Adipocyte (in vitro differentiated cells): ENCODE measurements at regions not wholly inside any gene's neighbourhood (a gene's known extent, or its start where the extent isn't known, plus 50 kb on each side); places are given as distances from the start of the nearest gene placed in this dataset.

Experiments
- DNase-seq: peaks from one replicate; pipeline ENCODE4 v3.0.0-alpha.2; 2015; ENCODE audit warnings: low read depth
- H3K27me3 ChIP-seq: replicated peaks from 2 replicates; pipeline ENCODE4 v1.7.0; 2013; ENCODE audit warnings: mild to moderate bottlenecking, low read length, moderate library complexity; ENCODE audit not compliant: control insufficient read depth, insufficient read depth
- H3K36me3 ChIP-seq: 2 replicates; pipeline ENCODE4 v1.7.0; 2013; ENCODE audit warnings: low read length, mild to moderate bottlenecking, moderate library complexity; ENCODE audit not compliant: control insufficient read depth, insufficient read depth, severe bottlenecking
- H3K4me1 ChIP-seq: 2 replicates; pipeline ENCODE4 v1.7.0; 2013; ENCODE audit warnings: mild to moderate bottlenecking, low read length, moderate library complexity; ENCODE audit not compliant: control insufficient read depth, insufficient read depth
- H3K4me3 ChIP-seq: 2 replicates; pipeline ENCODE4 v1.7.0; 2013; ENCODE audit warnings: mild to moderate bottlenecking, low read length, moderate library complexity
- H3K9ac ChIP-seq: 2 replicates; pipeline ENCODE4 v1.7.0; 2013; ENCODE audit warnings: mild to moderate bottlenecking, low read length, moderate library complexity
- H3K9me3 ChIP-seq: 2 replicates; pipeline ENCODE4 v1.7.0; 2013; ENCODE audit warnings: mild to moderate bottlenecking, low read length, moderate library complexity; ENCODE audit not compliant: control insufficient read depth

DNA sequence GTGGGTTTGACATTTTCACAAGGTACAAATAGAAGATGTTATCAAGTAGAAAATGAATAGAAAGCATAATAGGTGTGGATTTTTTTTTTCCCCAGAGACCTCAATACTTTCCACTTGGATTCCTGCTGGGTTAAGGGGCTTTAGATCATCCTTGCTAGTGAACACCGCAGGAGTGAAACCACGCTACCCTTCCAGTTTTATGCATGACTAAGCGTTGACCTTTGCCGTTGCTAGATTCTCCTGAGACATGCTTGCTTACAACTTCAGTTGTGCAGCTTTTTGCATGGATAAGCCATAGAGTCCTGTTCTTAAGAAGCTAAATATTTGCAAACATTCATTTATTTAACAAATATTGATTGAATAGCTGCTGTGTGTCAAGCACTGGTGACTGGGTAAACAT, 299.7 kb upstream of the LMCD1 start:
- peaks cover 6% of the 10 kb centered on the region for H3K27me3 ChIP-seq
- H3K36me3 ChIP-seq, result no peaks in the 10 kb centered on the region
- no peak overlapping the region for H3K9ac ChIP-seq
- H3K4me3 ChIP-seq, result peak overlapping the region; percentile 14
- peaks cover 34% of the 10 kb centered on the region for H3K4me1 ChIP-seq
- H3K9me3 ChIP-seq, result no peaks in the 10 kb centered on the region
- no peak for DNase-seq

DNA sequence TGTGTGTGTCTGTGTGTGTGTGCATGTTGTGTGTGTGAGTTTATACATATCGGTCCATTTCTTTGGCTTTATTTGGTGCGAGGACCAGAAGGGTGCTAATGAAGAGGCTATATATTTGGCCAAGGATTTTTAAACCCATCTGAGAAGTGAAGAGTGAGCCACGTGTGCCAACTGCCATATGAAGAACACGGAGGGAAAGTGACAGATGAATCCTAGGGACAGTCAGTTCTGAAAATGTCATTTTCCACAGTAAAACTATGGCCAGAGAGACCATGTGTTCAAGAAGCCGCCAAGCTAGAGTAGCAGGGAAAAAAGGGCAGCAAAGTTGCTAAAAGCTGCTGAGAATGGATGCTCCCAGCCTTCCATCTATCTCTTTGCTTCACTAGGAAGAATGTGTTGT, 297.3 kb upstream of the LMCD1 start:
- no peak for DNase-seq
- H3K9me3 ChIP-seq, result no peaks in the 10 kb centered on the region
- no peaks in the 10 kb centered on the region for H3K36me3 ChIP-seq
- H3K27me3 ChIP-seq, result no peaks in the 10 kb centered on the region
- H3K4me1 ChIP-seq, result peaks cover 41% of the 10 kb centered on the region
- no peak overlapping the region for H3K9ac ChIP-seq
- H3K4me3 ChIP-seq, result no peak overlapping the region

DNA sequence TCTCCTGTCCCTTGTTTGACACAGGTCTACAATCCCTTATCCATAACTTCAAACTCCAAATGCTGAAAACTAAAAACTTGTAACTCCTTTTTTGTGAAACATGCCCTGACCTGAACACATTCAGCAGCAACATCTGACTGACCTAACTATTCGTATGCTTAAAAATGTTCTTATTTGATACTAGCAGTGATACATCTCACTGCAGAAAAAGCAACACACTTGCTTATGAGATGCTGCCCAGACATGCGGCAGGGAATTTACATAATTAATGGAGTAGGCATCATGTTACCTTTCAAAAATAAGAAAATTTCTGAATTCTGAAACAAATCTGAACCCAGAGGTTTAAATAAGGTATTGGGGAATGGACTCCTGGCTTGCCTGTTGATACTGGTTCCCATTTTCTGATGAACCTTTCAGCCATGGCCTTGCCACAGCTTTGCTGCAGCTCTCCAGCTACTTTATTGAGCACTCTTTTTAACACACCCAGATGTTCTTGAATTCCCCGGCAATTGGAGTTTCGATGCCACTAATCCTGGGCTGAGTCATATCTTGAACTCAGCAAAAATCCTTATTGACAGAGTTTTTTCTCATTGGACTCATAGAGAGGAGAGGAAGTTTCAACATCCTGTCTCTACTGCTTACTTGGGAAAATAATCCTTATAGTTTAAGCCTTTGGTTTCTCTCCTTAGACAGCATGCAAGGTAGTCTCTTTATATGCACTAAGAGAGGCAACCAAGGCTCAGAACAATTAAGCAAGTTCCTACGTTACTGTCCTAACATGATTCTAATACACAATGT, 296.6 kb upstream of the LMCD1 start:
- H3K4me3 ChIP-seq, result no peak overlapping the region
- H3K4me1 ChIP-seq, result peaks cover 41% of the 10 kb centered on the region
- peak; percentile 22 for DNase-seq
- H3K36me3 ChIP-seq, result no peaks in the 10 kb centered on the region
- H3K9ac ChIP-seq, result no peak overlapping the region
- H3K9me3 ChIP-seq, result no peaks in the 10 kb centered on the region
- H3K27me3 ChIP-seq, result no peaks in the 10 kb centered on the region

DNA sequence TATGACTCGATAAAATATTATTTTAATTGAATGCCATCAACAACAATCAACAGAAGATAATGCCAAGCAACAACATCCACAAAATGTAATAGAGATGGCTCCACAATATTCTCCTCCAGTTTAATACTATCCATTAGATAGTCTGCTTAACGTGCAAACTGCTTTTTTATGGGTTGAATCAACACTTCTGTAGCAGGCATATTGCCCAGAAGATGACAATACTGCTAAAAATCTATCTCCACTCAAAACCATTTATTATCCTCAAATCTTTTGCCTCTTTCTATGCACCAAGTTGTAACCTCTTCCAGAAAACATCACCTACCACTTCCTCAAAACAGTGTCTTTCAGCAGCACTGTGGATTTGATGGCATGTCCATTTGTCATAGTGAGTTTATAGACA, 295.7 kb upstream of the LMCD1 start:
- H3K4me3 ChIP-seq, result no peak overlapping the region
- H3K27me3 ChIP-seq, result no peaks in the 10 kb centered on the region
- no peaks in the 10 kb centered on the region for H3K9me3 ChIP-seq
- no peak overlapping the region for H3K9ac ChIP-seq
- H3K4me1 ChIP-seq, result peaks cover 45% of the 10 kb centered on the region
- no peaks in the 10 kb centered on the region for H3K36me3 ChIP-seq
- no peak for DNase-seq

DNA sequence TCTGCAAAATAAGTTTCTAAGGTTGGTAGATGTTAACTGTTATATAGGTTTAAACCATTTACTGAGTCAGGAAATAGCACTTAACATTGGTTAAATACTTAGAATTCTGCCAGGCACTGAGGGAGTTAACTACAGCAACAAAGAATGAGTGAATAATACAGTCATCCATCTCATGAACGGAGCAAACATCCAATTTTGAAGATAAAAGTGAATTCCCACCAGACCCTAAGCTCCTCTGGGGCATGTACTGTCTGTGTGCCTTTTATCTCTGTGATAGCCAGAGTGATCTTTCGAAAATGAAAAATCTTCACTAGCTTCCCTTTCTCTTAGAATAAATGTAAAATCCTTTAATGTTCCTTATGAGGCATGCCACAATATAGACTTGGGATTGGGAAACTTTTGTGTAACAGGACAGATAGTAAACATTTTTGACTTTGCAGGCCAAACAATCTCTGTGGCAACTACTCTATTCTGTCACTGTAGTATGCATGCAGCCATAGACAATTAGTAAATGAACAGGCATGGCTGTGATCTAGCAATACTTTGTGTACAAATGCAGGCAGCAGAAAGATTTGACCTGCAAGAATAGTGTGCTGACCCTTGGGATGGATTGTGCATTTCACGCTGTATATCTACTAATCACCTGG, 294.5 kb upstream of the LMCD1 start:
- Histone ChIP-seq H3K36me3 (no peaks in the 10 kb centered on the region), H3K4me3 (no peak overlapping the region), H3K27me3 (no peaks in the 10 kb centered on the region), H3K9ac (no peak overlapping the region), H3K4me1 (peaks cover 42% of the 10 kb centered on the region), H3K9me3 (no peaks in the 10 kb centered on the region)
- no peak for DNase-seq

DNA sequence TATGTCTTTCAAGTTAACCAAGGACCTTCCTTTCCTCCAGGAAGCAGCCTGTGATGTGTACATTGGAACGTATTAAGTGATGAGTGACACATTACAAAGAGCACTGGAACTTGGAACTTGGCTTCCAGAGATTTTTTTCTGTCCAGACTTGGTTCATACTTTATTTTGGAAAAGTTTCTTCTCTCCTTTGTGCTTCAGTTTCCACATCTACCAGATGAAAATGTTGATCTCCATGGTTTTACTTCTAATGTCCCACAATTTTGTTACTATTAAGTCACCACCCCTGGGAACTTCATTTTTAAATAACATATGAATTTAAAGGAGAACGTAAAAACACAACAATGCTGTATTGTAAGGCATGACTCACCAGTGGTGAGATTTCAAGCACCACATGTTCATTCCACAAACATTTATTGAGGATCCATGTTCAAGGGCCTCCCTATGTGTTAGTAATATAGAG, 290.7 kb upstream of the LMCD1 start:
- no peaks in the 10 kb centered on the region for H3K27me3 ChIP-seq
- H3K4me3 ChIP-seq, result no peak overlapping the region
- H3K9me3 ChIP-seq, result no peaks in the 10 kb centered on the region
- DNase-seq, result no peak
- H3K9ac ChIP-seq, result no peak overlapping the region
- peaks cover 23% of the 10 kb centered on the region for H3K4me1 ChIP-seq
- H3K36me3 ChIP-seq, result no peaks in the 10 kb centered on the region

DNA sequence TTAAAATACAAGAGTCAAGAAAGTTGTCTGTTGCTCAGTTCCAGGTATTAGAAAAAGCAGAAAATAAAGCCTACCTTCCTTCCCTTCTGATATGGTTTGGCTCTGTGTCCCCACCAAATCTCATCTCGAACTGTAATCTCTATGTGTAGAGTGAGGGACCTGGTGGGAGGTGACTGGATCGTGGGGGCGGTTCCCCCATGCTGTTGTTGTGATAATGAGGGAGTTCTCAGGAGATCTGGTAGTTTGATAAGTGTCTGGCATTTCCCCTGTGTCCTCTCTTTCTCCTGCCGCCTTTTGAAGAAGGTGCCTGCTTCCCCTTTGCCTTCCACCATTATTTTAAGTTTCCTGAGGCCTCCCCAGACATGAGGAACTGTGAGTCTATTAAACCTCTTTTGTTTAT, 288.8 kb upstream of the LMCD1 start:
- DNase-seq, result no peak
- no peaks in the 10 kb centered on the region for H3K27me3 ChIP-seq
- H3K4me3 ChIP-seq, result no peak overlapping the region

DNA sequence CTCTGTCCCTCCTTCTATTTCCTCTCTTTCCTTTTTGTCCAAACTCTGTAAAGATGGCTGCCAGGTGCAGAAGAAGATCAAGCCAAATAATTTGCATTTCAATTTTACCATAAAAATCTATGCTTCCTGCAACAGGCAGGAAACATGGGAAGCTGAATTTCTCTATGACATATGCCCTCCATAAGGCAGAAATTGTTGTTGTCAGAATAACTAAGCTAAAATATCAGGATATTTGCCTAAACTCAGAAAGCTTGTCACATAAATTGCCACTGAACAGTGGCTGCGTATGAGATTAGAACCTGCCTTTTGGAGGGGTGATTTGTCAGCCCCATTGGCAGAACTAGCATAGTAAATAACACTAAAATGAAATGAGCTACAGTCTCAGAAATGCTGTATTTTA, 288.3 kb upstream of the LMCD1 start:
- no peaks in the 10 kb centered on the region for H3K9me3 ChIP-seq
- no peak overlapping the region for H3K9ac ChIP-seq
- DNase-seq, result no peak
- no peaks in the 10 kb centered on the region for H3K36me3 ChIP-seq
- H3K4me1 ChIP-seq, result peaks cover 9% of the 10 kb centered on the region
- no peak overlapping the region for H3K4me3 ChIP-seq
- H3K27me3 ChIP-seq, result no peaks in the 10 kb centered on the region

More for the DNA sequence above, 288.8 kb upstream of the LMCD1 start:
- Histone ChIP-seq H3K4me1 (peaks cover 9% of the 10 kb centered on the region), H3K9ac (no peak overlapping the region), H3K9me3 (no peaks in the 10 kb centered on the region), H3K36me3 (no peaks in the 10 kb centered on the region)

DNA sequence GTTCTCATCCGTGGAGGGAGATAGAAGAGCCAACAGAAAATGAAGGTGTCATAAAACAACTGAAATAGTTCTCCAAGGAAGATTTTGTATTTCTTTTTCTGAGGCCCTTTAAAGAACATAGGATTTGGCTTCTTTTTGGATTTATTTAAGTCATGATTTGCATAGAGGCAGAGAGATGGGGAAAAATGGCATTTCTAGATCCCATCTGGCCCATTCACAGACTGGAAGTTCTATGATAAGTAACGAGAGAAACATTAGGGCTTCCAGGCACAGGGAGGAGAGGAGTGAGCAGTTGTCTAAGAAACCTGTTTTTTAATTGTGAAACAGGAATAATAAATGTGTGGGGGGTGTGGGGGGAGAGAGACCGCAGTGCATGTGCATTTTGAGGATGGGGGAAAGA, 285.8 kb upstream of the LMCD1 start:
- DNase-seq, result no peak
- no peaks in the 10 kb centered on the region for H3K27me3 ChIP-seq
- no peaks in the 10 kb centered on the region for H3K36me3 ChIP-seq
- no peaks in the 10 kb centered on the region for H3K9me3 ChIP-seq
- no peak overlapping the region for H3K9ac ChIP-seq
- H3K4me1 ChIP-seq, result peaks cover 6% of the 10 kb centered on the region
- H3K4me3 ChIP-seq, result no peak overlapping the region

DNA sequence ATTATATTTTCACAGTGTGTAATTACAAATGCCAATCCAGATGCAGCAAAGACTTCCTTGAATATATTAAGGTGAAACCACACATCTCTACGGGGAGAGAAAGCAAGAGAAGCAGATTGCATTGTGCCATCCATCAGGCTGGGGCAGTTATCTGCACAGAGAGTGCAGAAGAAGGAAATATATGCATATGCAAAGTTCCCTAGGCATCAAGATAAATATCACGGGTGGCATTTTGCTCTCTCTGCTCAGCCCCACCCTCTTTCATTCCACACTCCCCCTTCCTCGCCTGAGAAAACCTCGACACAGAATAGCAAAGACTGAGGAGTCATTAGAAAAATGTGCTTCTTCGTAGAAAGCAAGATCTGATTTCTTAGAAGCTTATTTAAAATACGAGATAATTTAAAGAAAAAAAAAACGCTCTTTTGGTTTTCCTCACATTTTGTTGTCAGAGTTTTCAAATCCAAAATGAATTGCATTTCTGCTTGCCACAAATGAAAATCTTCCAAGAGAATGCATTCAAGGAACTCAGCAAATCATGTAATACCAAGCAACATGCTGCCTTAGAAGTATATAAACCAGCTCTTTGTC, 283.2 kb upstream of the LMCD1 start:
- Histone ChIP-seq H3K4me1 (peaks cover 6% of the 10 kb centered on the region), H3K27me3 (no peaks in the 10 kb centered on the region), H3K9ac (no peak overlapping the region), H3K4me3 (no peak overlapping the region), H3K9me3 (no peaks in the 10 kb centered on the region), H3K36me3 (no peaks in the 10 kb centered on the region)
- DNase-seq, result no peak

DNA sequence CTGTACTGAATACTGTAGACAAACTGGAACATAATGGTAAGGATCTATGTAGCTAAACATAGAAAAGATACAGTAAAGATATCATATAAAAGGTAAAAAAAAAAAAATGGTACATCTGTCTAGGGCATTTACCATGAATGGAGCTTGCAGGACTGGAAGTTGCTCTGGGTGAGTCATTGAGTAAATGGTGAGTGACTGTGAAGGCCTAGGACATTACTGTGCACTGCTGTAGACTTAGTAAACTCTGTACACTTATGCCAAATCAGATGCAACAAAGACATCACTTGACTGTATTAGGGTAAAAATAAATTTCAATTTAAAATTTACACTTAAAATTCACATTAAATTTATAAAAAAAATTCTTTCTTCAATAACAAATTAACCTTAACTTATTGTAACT, 281.3 kb upstream of the LMCD1 start:
- Histone ChIP-seq H3K4me3 (no peak overlapping the region), H3K36me3 (no peaks in the 10 kb centered on the region), H3K9ac (no peak overlapping the region), H3K4me1 (peaks cover 13% of the 10 kb centered on the region), H3K9me3 (no peaks in the 10 kb centered on the region), H3K27me3 (no peaks in the 10 kb centered on the region)
- no peak for DNase-seq
